HepG2 (cell line): ENCODE measurements at regions not wholly inside any gene's neighbourhood (a gene's known extent, or its start where the extent isn't known, plus 50 kb on each side); places are given as distances from the start of the nearest gene placed in this dataset.

Source experiments
- ATAC-seq: fragments of 200-7000 bp; cut with Tn5 transposase; 3 replicates; pipeline ENCODE4 v1.9.1; 2020; ENCODE audit warnings: mild to moderate bottlenecking, moderate library complexity
- BruUV-seq: library from RNA; stranded (reverse); fragments of 400-500 nt; replicated peaks from 2 replicates; lab custom pipeline; 2021; lab: Mats Ljungman, UMichigan
- CTCF ChIA-PET: fragments of 300-600 bp; formaldehyde crosslinking; extraction: SDS; loops from one replicate; lab custom pipeline; 2021; ENCODE audit warnings: low total read pairs, inconsistent platforms, low intra/inter-chr PET ratio; lab: Yijun Ruan, JAX
- POLR2A ChIA-PET: fragments of 350-600 bp; sonication (Branson Sonifier 250); formaldehyde crosslinking; loops from one replicate; lab custom pipeline; 2020; ENCODE audit warnings: antibody characterized with exemption, inconsistent platforms; lab: Yijun Ruan, JAX
- DNase-seq: peaks from one replicate; pipeline ENCODE4 v3.0.0-alpha.2; 2015; ENCODE audit warnings: low spot score
- FAIRE-seq: peaks from 3 replicates; lab custom pipeline; 2011; peaks lifted over from hg19 to GRCh38; lab: Jason Lieb, UNC
- H2AFZ ChIP-seq: one replicate; pipeline ENCODE4 v1.6.1; 2011; ENCODE audit warnings: low read length, inconsistent platforms
- H3K27ac ChIP-seq: fragments of 300-600 bp; 3 replicates; pipeline ENCODE4 v1.8.0; 2011; ENCODE audit warnings: mixed run types, mild to moderate bottlenecking, mixed read lengths, low read length, inconsistent platforms; ENCODE audit not compliant: insufficient read depth; ENCODE audit errors: extremely low read length
- H3K27me3 ChIP-seq, 2 experiments: fragments of 200-600 bp in 1 of 2; 2 replicates in 1 of 2; 3 replicates in 1 of 2; pipeline versions ENCODE4 v1.6.0 to v1.8.0; 2011; ENCODE audit warnings: low read length in 2 of 2, mild to moderate bottlenecking in 2 of 2, moderate library complexity in 2 of 2, inconsistent platforms in 1 of 2; ENCODE audit not compliant: insufficient read depth in 2 of 2, control insufficient read depth in 1 of 2
- H3K36me3 ChIP-seq, 2 experiments: fragments of 200-600 bp in 1 of 2; replicated peaks in 1 of 2; 2 replicates in 1 of 2; 3 replicates in 1 of 2; pipeline versions ENCODE4 v1.5.1 to v1.8.0; 2011; ENCODE audit warnings: low read length in 2 of 2, inconsistent platforms in 1 of 2; ENCODE audit not compliant: insufficient read depth in 2 of 2, control insufficient read depth in 1 of 2
- H3K4me1 ChIP-seq: 2 replicates; pipeline ENCODE4 v1.5.1; 2012; ENCODE audit warnings: low read length, inconsistent platforms; ENCODE audit not compliant: insufficient read depth
- H3K4me2 ChIP-seq: 2 replicates; pipeline ENCODE4 v1.6.0; 2011; ENCODE audit warnings: low read depth, low read length, inconsistent platforms
- H3K4me3 ChIP-seq, 3 experiments: fragments of 200-600 bp in 1 of 3; sonication (generic), shearing (Covaris generic) in 1 of 3; replicated peaks in 1 of 3; 2 replicates each; pipeline ENCODE4 v1.5.1; 2011 to 2016; ENCODE audit warnings: low read length in 3 of 3, inconsistent platforms in 2 of 3, low read depth in 2 of 3, mild to moderate bottlenecking in 2 of 3, control low read depth in 1 of 3, mixed read lengths in 1 of 3; ENCODE audit not compliant: insufficient read depth in 1 of 3
- H3K79me2 ChIP-seq: one replicate; pipeline ENCODE4 v1.6.1; 2011; ENCODE audit warnings: low read length, inconsistent platforms; ENCODE audit not compliant: insufficient read depth
- H3K9ac ChIP-seq: 2 replicates; pipeline ENCODE4 v1.6.0; 2011; ENCODE audit warnings: mild to moderate bottlenecking, low read depth, low read length, inconsistent platforms; ENCODE audit not compliant: insufficient read depth
- H3K9me3 ChIP-seq: 2 replicates; pipeline ENCODE4 v1.5.1; 2012; ENCODE audit warnings: mild to moderate bottlenecking, low read length
- H4K20me1 ChIP-seq: 2 replicates; pipeline ENCODE4 v1.6.0; 2011; ENCODE audit warnings: inconsistent platforms, mild to moderate bottlenecking, low read length, moderate library complexity; ENCODE audit not compliant: insufficient read depth
- MAFF ChIP-seq: IDR thresholded peaks from 2 replicates; pipeline ENCODE4 v1.6.1; 2011; ENCODE audit warnings: low read depth, low read length, improper control_type of control experiment
- MAFK ChIP-seq, 2 experiments: IDR thresholded peaks in 1 of 2; conservative IDR thresholded peaks in 1 of 2; 2 replicates each; pipeline ENCODE4 v1.6.1; 2011; ENCODE audit warnings: improper control_type of control experiment in 2 of 2, low read length in 2 of 2
- NCOA2 ChIP-seq: sonication (generic); formaldehyde crosslinking; IDR thresholded peaks from 2 replicates; pipeline ENCODE4 v1.8.0; 2022; ENCODE audit warnings: inconsistent platforms
- RXRA ChIP-seq: sonication (generic); formaldehyde crosslinking; IDR thresholded peaks from 2 replicates; pipeline ENCODE4 v1.5.1; 2020; ENCODE audit warnings: missing genetic modification reagents
- ZMAT3 ChIP-seq: sonication (generic); formaldehyde crosslinking; conservative IDR thresholded peaks from 2 replicates; pipeline ENCODE4 v1.7.0; 2021; ENCODE audit warnings: missing genetic modification reagents
- ZNF225 ChIP-seq: sonication (generic); formaldehyde crosslinking; IDR thresholded peaks from 2 replicates; pipeline ENCODE4 v1.4.0; 2020; ENCODE audit warnings: mild to moderate bottlenecking, missing genetic modification reagents
- ZNF253 ChIP-seq: sonication (generic); formaldehyde crosslinking; IDR thresholded peaks from 2 replicates; pipeline ENCODE4 v1.8.0; 2022; ENCODE audit warnings: mild to moderate bottlenecking, missing genetic modification reagents, borderline replicate concordance
- WGBS: methylation state at CpG from one replicate; pipeline ENCODE4 v1.1.6; 2017; ENCODE audit warnings: low lambda C conversion rate; 5-methylcytosine and 5-hydroxymethylcytosine counted together
- in situ Hi-C: cut with HindIII; loops from 2 replicates; pipeline ENCODE4 v1.10.0; 2017; ENCODE audit warnings: low pct_unique_long_range_greater_than_20kb; ENCODE audit not compliant: extremely low pct_ligation_motif_present
- intact Hi-C: fragments of 100-400 bp; cut with micrococcal nuclease; formaldehyde crosslinking; loops from one replicate; pipeline ENCODE4 v1.10.0; 2022; ENCODE audit not compliant: unreplicated experiment
- TF ChIP-seq, protein P1 (sequence below): sonication (generic); formaldehyde crosslinking; IDR thresholded peaks from 2 replicates; pipeline ENCODE4 v1.8.1; 2023; ENCODE audit warnings: mild to moderate bottlenecking, missing genetic modification reagents
- TF ChIP-seq, protein P2 (sequence below): sonication (generic); formaldehyde crosslinking; IDR thresholded peaks from 2 replicates; pipeline ENCODE4 v1.5.0; 2020; ENCODE audit warnings: mild to moderate bottlenecking, missing genetic modification reagents, moderate library complexity
- TF ChIP-seq, protein P3 (sequence below): sonication (generic); formaldehyde crosslinking; IDR thresholded peaks from 2 replicates; pipeline ENCODE4 v1.8.1; 2022; ENCODE audit warnings: mild to moderate bottlenecking, missing genetic modification reagents
- TF ChIP-seq, protein P4 (sequence below): sonication (generic); formaldehyde crosslinking; IDR thresholded peaks from 2 replicates; pipeline ENCODE4 v1.5.0; 2020; ENCODE audit warnings: missing genetic modification reagents

DNA sequence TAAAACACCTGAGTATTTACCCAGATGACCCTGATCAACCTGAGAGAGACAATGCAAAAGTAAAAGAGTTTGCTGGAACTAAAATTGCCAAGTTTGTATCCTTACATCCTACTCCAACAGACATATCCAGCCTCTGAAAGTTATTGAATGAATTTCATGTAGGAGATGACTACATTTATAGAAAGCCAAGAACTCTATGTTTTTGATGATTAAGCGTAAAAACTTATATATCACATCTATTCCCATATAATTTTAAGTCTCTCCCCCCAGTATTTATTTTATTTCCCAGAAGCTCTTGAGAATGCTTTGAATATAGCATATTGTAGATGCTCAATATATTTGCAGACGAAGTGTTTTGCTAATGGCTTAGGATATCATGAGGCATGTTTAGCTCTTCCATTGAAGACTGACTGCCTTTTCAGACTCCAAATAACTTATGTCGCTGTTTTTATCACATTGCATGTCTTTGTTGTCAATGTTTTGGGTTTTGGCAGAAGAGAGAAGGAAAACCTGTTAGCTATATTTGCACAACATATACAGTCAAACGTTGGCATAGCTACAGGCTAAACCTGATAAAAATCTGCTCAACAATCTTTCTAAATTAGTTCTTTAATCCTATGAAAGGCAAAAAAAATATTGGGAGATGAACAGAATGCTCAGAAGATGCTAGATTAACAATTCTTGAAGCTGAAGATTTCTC lies 213.6 kb downstream of the DIO2 start:
- ATAC-seq (no peak), FAIRE-seq (no peak), DNase-seq (no peak)
- H3K9ac ChIP-seq: no peak overlapping the region
- POLR2A ChIA-PET: no interaction called here
- CTCF ChIA-PET: no interaction called here
- H4K20me1 ChIP-seq: no peaks in the 10 kb centered on the region
- H3K4me1 ChIP-seq: peaks cover 4% of the 10 kb centered on the region
- no peak overlapping the region for H3K27ac ChIP-seq
- H3K4me3 ChIP-seq: no peak overlapping the region
- H3K27me3 ChIP-seq: no peaks in the 10 kb centered on the region
- BruUV-seq: no TSS peak
- H3K36me3 ChIP-seq: no peaks in the 10 kb centered on the region
- in situ Hi-C loops: no loop called here
- H3K9me3 ChIP-seq: no peaks in the 10 kb centered on the region
- H3K4me2 ChIP-seq: no peak overlapping the region
- 2% methylated on average over 4 of the region's 4 CpGs for WGBS
- no peaks in the 10 kb centered on the region for H3K79me2 ChIP-seq
- TF ChIP-seq MAFK (conservative IDR thresholded peaks at IDR 0.05 in 1 of 2, IDR thresholded peaks at IDR 0.05 in 1 of 2; ENCODE audit: low read length in 2 of 2) (peak in 1 of 2 experiments; percentile 48; a peak in 1 of 4 replicates), MAFF (peak; percentile 54; the same call in 1 of the 2 replicates), ZNF253 (no peak)
- TF ChIP-seq, protein P1, sequence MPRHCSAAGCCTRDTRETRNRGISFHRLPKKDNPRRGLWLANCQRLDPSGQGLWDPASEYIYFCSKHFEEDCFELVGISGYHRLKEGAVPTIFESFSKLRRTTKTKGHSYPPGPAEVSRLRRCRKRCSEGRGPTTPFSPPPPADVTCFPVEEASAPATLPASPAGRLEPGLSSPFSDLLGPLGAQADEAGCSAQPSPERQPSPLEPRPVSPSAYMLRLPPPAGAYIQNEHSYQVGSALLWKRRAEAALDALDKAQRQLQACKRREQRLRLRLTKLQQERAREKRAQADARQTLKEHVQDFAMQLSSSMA (CRISPR knock-in tag): no peak
- no peak overlapping the region for H2AFZ ChIP-seq
- intact Hi-C loops: no loop called here

DNA sequence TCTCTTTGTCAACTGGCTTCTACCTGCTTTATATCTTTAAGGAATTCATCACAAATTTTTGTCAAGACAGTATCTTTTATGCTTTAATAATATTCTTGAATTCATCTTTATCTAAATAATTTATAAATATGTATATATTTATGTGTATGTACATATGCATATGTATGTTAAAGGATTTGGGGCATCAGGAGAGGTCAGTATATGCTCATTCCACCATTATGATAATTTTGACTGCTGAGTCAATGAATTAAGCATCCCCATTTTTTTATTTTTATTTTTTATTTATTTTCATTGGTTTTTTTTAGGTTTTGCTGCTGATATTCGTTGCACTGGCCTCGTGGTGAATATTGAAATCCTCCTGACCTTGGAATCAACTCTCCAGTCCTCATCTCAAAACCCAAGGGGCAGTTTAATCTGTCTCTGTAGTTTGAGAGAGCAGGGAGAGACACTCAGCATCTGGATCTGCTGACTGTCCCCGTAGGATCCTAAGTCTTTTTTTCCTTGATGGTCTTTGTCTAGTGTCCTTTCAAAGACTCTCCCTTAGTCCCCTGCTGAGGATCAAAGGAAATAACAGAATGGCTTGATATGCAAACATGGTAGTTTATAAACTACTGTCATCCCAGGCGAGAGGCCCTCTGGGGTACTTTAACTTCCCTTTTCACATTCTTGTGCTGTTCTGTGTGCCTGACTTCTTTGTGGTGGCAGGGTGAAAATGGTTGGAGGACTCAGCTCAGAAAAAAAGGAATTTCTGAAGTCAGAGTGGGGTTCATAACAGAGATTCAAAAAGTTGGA lies 218.7 kb downstream of the DIO2 start:
- WGBS: 3% methylated on average over 4 of the region's 4 CpGs
- FAIRE-seq (no peak), ATAC-seq (no peak), DNase-seq (no peak)
- Histone ChIP-seq H3K4me1 (no peaks in the 10 kb centered on the region), H3K27ac (no peak overlapping the region), H4K20me1 (no peaks in the 10 kb centered on the region), H3K79me2 (no peaks in the 10 kb centered on the region), H3K4me3 (no peak overlapping the region), H3K9me3 (peaks cover 12% of the 10 kb centered on the region), H2AFZ (no peak overlapping the region), H3K4me2 (no peak overlapping the region), H3K27me3 (no peaks in the 10 kb centered on the region), H3K36me3 (no peaks in the 10 kb centered on the region), H3K9ac (no peak overlapping the region)
- in situ Hi-C loops: no loop called here
- no TSS peak for BruUV-seq
- ChIA-PET CTCF (no interaction called here), POLR2A (no interaction called here)
- intact Hi-C loops: no loop called here
- no peak for TF ChIP-seq ZMAT3 (CRISPR knock-in tag)
- no peak for TF ChIP-seq NCOA2
- TF ChIP-seq, protein P2, sequence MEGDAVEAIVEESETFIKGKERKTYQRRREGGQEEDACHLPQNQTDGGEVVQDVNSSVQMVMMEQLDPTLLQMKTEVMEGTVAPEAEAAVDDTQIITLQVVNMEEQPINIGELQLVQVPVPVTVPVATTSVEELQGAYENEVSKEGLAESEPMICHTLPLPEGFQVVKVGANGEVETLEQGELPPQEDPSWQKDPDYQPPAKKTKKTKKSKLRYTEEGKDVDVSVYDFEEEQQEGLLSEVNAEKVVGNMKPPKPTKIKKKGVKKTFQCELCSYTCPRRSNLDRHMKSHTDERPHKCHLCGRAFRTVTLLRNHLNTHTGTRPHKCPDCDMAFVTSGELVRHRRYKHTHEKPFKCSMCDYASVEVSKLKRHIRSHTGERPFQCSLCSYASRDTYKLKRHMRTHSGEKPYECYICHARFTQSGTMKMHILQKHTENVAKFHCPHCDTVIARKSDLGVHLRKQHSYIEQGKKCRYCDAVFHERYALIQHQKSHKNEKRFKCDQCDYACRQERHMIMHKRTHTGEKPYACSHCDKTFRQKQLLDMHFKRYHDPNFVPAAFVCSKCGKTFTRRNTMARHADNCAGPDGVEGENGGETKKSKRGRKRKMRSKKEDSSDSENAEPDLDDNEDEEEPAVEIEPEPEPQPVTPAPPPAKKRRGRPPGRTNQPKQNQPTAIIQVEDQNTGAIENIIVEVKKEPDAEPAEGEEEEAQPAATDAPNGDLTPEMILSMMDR (CRISPR knock-in tag): no peak
- TF ChIP-seq, protein P3, sequence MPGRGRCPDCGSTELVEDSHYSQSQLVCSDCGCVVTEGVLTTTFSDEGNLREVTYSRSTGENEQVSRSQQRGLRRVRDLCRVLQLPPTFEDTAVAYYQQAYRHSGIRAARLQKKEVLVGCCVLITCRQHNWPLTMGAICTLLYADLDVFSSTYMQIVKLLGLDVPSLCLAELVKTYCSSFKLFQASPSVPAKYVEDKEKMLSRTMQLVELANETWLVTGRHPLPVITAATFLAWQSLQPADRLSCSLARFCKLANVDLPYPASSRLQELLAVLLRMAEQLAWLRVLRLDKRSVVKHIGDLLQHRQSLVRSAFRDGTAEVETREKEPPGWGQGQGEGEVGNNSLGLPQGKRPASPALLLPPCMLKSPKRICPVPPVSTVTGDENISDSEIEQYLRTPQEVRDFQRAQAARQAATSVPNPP: no peak
- no peak for TF ChIP-seq RXRA
- no peak for TF ChIP-seq ZNF225
- TF ChIP-seq, protein P4, sequence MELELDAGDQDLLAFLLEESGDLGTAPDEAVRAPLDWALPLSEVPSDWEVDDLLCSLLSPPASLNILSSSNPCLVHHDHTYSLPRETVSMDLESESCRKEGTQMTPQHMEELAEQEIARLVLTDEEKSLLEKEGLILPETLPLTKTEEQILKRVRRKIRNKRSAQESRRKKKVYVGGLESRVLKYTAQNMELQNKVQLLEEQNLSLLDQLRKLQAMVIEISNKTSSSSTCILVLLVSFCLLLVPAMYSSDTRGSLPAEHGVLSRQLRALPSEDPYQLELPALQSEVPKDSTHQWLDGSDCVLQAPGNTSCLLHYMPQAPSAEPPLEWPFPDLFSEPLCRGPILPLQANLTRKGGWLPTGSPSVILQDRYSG (CRISPR knock-in tag): no peak
